ENCODE measurements at regions not wholly inside any gene's neighbourhood (a gene's known extent, or its start where the extent isn't known, plus 50 kb on each side); places are given as distances from the start of the nearest gene placed in this dataset.

DNA sequence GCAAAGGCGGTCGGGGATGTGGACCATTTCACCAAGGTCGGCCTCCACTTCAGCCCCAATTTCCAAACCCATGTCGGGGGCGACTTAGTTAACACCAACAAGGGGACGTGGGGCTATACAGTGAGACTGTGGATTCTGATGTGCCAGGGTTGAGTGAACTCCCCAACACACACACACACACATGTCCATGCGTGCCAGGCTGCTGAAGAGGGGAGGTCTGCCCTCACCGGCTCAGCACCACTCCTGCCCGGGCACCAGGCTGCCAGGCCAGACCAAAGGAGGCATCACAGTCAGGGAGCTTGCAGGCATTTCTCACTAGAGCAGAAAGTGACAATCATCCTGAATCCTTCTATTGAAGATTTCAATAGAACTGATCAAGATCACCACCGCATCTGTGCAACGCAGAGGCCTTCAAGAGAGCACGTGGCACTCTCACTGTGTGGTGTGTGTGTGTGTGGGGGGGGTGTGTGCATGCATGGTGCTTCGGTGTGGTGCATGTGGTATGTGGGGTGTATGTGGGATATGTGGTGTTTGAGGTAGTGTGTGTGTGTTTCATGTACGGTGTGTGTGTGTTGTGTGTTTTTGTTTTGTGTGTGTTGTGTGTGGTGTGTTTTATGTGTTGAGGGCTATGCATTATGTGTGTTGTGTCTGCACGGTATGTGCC, 403.5 kb upstream of the RNF32 start:
- dilution Hi-C loops (cut with MboI; ENCODE audit: extremely low pct_ligation_motif_present, low sequenced_read_pairs): no loop called here
- Histone ChIP-seq H3K9ac (replicated peaks; ENCODE audit: extremely low read depth, insufficient read depth, low read length) (no peak overlapping the region), H3K4me2 (ENCODE audit: insufficient read depth, low read length) (no peak overlapping the region), H3K9me3 (replicated peaks; ENCODE audit: control insufficient read depth, insufficient read depth, low read length) (no peaks in the 10 kb centered on the region), H3K27ac (ENCODE audit: insufficient read depth, low read depth, low read length) (no peak overlapping the region), H2AFZ (ENCODE audit: low read depth, low read length) (no peak overlapping the region), H3K4me3 (replicated peaks in 1 of 3; ENCODE audit: insufficient read depth in 1 of 3, low read depth in 1 of 3, low read length in 3 of 3) (no peak overlapping the region), H3K27me3 (ENCODE audit: control insufficient read depth in 2 of 2, insufficient read depth in 2 of 2, low read length in 2 of 2) (no peaks in the 10 kb centered on the region), H3K9me1 (replicated peaks; ENCODE audit: control insufficient read depth, extremely low read depth, insufficient read depth, low read length) (no peaks in the 10 kb centered on the region), H4K20me1 (replicated peaks; ENCODE audit: control insufficient read depth, extremely low read depth, insufficient read depth, low read length) (no peaks in the 10 kb centered on the region), H3K36me3 (ENCODE audit: control insufficient read depth in 2 of 2, extremely low read depth in 1 of 2, insufficient read depth in 2 of 2, low read length in 2 of 2) (no peaks in the 10 kb centered on the region), H3K79me2 (ENCODE audit: control insufficient read depth, insufficient read depth, low read length) (no peaks in the 10 kb centered on the region), H3K4me1 (ENCODE audit: control insufficient read depth, extremely low read depth, insufficient read depth, low read length) (no peaks in the 10 kb centered on the region)
- no peak for DNase-seq (ENCODE audit: low read depth, low spot score)
- ChIA-PET POLR2A (no interaction called here), CTCF (no interaction called here)
- TF ChIP-seq JUN (IDR thresholded peaks at IDR 0.05; ENCODE audit: borderline replicate concordance, insufficient read depth, insufficient read length, low read depth) (no peak), GATA2 (IDR thresholded peaks at IDR 0.05; ENCODE audit: insufficient read depth, insufficient read length, low read depth, low read length) (no peak), MAX (IDR thresholded peaks at IDR 0.05; ENCODE audit: insufficient read depth, insufficient read length) (no peak), POLR2A (IDR thresholded peaks at IDR 0.05; ENCODE audit: low read depth, low read length) (no peak), POLR2AphosphoS5 (IDR thresholded peaks at IDR 0.05; ENCODE audit: insufficient read depth, low read depth, low read length) (no peak), EZH2 (IDR thresholded peaks at IDR 0.05; ENCODE audit: borderline replicate concordance, low read depth, low read length, severe bottlenecking) (no peak), CTCF (IDR thresholded peaks at IDR 0.05; ENCODE audit: extremely low read depth in 1 of 2, insufficient read depth in 1 of 2, low read depth in 1 of 2, low read length in 2 of 2) (no peak), MYC (IDR thresholded peaks at IDR 0.05; ENCODE audit: low read depth, low read length) (no peak), FOS (IDR thresholded peaks at IDR 0.05; ENCODE audit: borderline replicate concordance, insufficient read depth, low read length) (no peak)
- no TSS peak for BruUV-seq (replicated peaks)
- FAIRE-seq: no peak
- intact Hi-C loops (cut with micrococcal nuclease): no loop called here
